Peyer's patch (tissue), 4 donors: ENCODE measurements at regions not wholly inside any gene's neighbourhood (a gene's known extent, or its start where the extent isn't known, plus 50 kb on each side); places are given as distances from the start of the nearest gene placed in this dataset.

Experiments used
- DNase-seq, 3 donors: peaks; one replicate each; pipeline ENCODE4 v3.0.0-alpha.2; 2017 to 2019
- H3K27ac ChIP-seq, 4 donors: fragments of 200-600 bp; sonication (generic); one replicate each; pipeline ENCODE4 v1.5.1; 2016 to 2019
- H3K27me3 ChIP-seq, 2 donors: fragments of 200-600 bp; sonication (generic); one replicate each; pipeline ENCODE4 v1.5.1; 2019
- H3K36me3 ChIP-seq, 3 donors: fragments of 200-600 bp; sonication (generic); one replicate each; pipeline ENCODE4 v1.5.1; 2016 to 2019
- H3K4me1 ChIP-seq, 4 donors: fragments of 200-600 bp; sonication (generic); one replicate each; pipeline ENCODE4 v1.5.1; 2016 to 2019
- H3K4me3 ChIP-seq, 4 donors: fragments of 200-600 bp; sonication (generic); 1 replicate in 3 of 4; 2 replicates in 1 of 4; pipeline ENCODE4 v1.5.1; 2016 to 2019; ENCODE audit warnings: mild to moderate bottlenecking in 1 of 4
- H3K9me3 ChIP-seq, 4 donors: fragments of 200-600 bp; sonication (generic); one replicate each; pipeline ENCODE4 v1.5.1; 2016 to 2019; ENCODE audit warnings: mild to moderate bottlenecking in 1 of 4
- CTCF ChIP-seq, 6 experiments: fragments of 450-650 bp in 4 of 6; fragments of 200-600 bp in 2 of 6; sonication (generic) in 1 of 6; IDR thresholded peaks; one replicate each; pipeline ENCODE4 v1.5.1; 2017 to 2019; ENCODE audit warnings: antibody characterized with exemption in 6 of 6, mild to moderate bottlenecking in 3 of 6, moderate library complexity in 1 of 6
- POLR2A ChIP-seq, 2 donors: fragments of 450-650 bp; IDR thresholded peaks; one replicate each; pipeline ENCODE4 v1.5.1; 2017; ENCODE audit warnings: antibody characterized with exemption in 2 of 2, mild to moderate bottlenecking in 2 of 2, moderate library complexity in 2 of 2

GRCh38 chr22:49049691-49050090 is 778.0 kb downstream of the BRD1 start:
- Histone ChIP-seq H3K4me3 (no peak overlapping the region), H3K27ac (no peak overlapping the region), H3K27me3 (no peaks in the 10 kb centered on the region), H3K36me3 (no peaks in the 10 kb centered on the region), H3K9me3 (no peaks in the 10 kb centered on the region), H3K4me1 (no peaks in the 10 kb centered on the region)
- DNase-seq: no peak
- TF ChIP-seq CTCF (IDR thresholded peaks at IDR 0.05) (no peak), POLR2A (IDR thresholded peaks at IDR 0.05) (no peak)

- H3K4me1 ChIP-seq: no peaks in the 10 kb centered on the region
- no peak for DNase-seq
- TF ChIP-seq POLR2A (IDR thresholded peaks at IDR 0.05): no peak
- TF ChIP-seq CTCF (IDR thresholded peaks at IDR 0.05): no peak
- no peaks in the 10 kb centered on the region for H3K36me3 ChIP-seq
- no peaks in the 10 kb centered on the region for H3K27me3 ChIP-seq
- no peak overlapping the region for H3K27ac ChIP-seq
- H3K4me3 ChIP-seq: no peak overlapping the region
- no peaks in the 10 kb centered on the region for H3K9me3 ChIP-seq
Measured at GRCh38 chr22:49048591-49048990, 779.1 kb downstream of the BRD1 start.

GRCh38 chr22:49047447-49047846 is 780.2 kb downstream of the BRD1 start:
- H3K27me3 ChIP-seq: no peaks in the 10 kb centered on the region
- DNase-seq: no peak
- TF ChIP-seq CTCF (IDR thresholded peaks at IDR 0.05): no peak
- no peak for TF ChIP-seq POLR2A (IDR thresholded peaks at IDR 0.05)
- H3K4me1 ChIP-seq: no peaks in the 10 kb centered on the region
- H3K4me3 ChIP-seq: no peak overlapping the region
- H3K9me3 ChIP-seq: no peaks in the 10 kb centered on the region
- H3K27ac ChIP-seq: no peak overlapping the region
- H3K36me3 ChIP-seq: no peaks in the 10 kb centered on the region

GRCh38 chr22:49046546-49047361 is 780.9 kb downstream of the BRD1 start:
- Histone ChIP-seq H3K27me3 (no peaks in the 10 kb centered on the region), H3K36me3 (no peaks in the 10 kb centered on the region), H3K9me3 (no peaks in the 10 kb centered on the region), H3K4me1 (no peaks in the 10 kb centered on the region), H3K4me3 (no peak overlapping the region), H3K27ac (no peak overlapping the region)
- DNase-seq: peak in 1 of 3 donors; percentile 31
- TF ChIP-seq POLR2A (IDR thresholded peaks at IDR 0.05) (no peak), CTCF (IDR thresholded peaks at IDR 0.05) (peak in 4 of 6 experiments; percentile 18 to 26 (median 22))

DNA sequence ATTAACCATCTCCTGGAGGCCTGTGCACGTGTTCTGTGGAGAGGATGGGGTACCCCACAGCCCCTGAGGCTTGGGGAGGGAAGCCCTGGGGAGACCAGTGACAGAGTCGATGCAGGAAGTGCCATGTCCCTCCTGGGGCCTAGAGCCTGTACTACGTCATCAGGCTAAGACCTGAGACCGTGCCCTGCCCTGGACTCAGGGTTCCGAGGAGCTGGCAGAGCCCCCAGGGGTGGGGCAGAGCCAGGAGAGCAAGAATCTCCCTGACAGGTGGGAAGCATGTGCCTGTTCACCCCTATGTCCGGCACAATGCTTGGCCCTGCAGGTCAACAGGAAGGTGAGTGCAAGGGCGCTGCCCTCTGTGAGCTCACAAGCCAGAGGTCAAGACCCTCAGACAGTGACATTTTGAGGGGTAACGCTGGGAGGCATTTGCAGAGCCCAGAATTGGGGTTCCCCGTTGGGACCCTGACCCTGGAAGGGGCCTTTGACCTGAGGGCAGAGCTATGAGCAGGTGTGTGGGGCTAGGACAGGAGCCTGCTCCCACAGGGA is 781.6 kb downstream of the BRD1 start:
- Histone ChIP-seq H3K4me1 (no peaks in the 10 kb centered on the region), H3K27ac (no peak overlapping the region), H3K36me3 (no peaks in the 10 kb centered on the region), H3K9me3 (no peaks in the 10 kb centered on the region), H3K27me3 (no peaks in the 10 kb centered on the region), H3K4me3 (no peak overlapping the region)
- DNase-seq: no peak
- TF ChIP-seq CTCF (IDR thresholded peaks at IDR 0.05): no peak
- no peak for TF ChIP-seq POLR2A (IDR thresholded peaks at IDR 0.05)
